ENCODE measurements at regions not wholly inside any gene's neighbourhood (a gene's known extent, or its start where the extent isn't known, plus 50 kb on each side); places are given as distances from the start of the nearest gene placed in this dataset.

- DNase-seq = peak; percentile 15
These were observed 64.9 kb upstream of the SYNCRIP start for GRCh38 chr6:85707515-85708145.

- no peak for DNase-seq
These were observed 63.6 kb upstream of the SYNCRIP start for GRCh38 chr6:85706272-85706671.

- no peak for DNase-seq
These were observed 62.5 kb upstream of the SYNCRIP start for GRCh38 chr6:85705220-85705619.

- DNase-seq = no peak
These were observed 60.7 kb upstream of the SYNCRIP start for GRCh38 chr6:85703406-85703805.

Data from hematopoietic multipotent progenitor cell treated with erythropoietin and hydrocortisone succinate and interleukin-3 and kit ligand, for 4 days (in vitro differentiated cells).